ENCODE measurements at regions not wholly inside any gene's neighbourhood (a gene's known extent, or its start where the extent isn't known, plus 50 kb on each side); places are given as distances from the start of the nearest gene placed in this dataset.

DNA sequence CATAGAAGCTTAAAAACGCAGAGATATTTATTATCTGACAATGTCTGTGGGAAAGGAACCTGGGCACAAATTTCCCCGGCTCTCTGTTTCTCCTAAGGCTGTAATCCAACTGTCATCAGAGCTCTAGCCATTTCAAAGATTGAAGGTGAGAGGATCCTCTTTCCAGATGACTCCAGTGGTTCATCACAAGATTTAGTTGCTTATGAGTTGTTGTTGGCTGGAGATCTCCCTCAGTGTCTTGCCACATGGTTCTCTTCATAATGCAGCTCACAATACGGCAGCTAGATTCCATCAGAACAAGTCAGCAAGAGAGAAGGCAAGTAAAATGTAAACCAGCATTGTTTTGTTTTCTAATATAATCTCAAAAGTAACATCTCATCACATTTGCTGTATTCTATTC is 369.4 kb downstream of the GASK1B start:
- TF ChIP-seq, protein P1, sequence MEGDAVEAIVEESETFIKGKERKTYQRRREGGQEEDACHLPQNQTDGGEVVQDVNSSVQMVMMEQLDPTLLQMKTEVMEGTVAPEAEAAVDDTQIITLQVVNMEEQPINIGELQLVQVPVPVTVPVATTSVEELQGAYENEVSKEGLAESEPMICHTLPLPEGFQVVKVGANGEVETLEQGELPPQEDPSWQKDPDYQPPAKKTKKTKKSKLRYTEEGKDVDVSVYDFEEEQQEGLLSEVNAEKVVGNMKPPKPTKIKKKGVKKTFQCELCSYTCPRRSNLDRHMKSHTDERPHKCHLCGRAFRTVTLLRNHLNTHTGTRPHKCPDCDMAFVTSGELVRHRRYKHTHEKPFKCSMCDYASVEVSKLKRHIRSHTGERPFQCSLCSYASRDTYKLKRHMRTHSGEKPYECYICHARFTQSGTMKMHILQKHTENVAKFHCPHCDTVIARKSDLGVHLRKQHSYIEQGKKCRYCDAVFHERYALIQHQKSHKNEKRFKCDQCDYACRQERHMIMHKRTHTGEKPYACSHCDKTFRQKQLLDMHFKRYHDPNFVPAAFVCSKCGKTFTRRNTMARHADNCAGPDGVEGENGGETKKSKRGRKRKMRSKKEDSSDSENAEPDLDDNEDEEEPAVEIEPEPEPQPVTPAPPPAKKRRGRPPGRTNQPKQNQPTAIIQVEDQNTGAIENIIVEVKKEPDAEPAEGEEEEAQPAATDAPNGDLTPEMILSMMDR (IDR thresholded peaks at IDR 0.05 in 2 of 3, conservative IDR thresholded peaks at IDR 0.05 in 1 of 3; ENCODE audit: control insufficient read depth in 2 of 3, extremely low read depth in 1 of 3, insufficient read depth in 1 of 3, low read depth in 3 of 3, low read length in 3 of 3): no peak
- TF ChIP-seq ATF7 (IDR thresholded peaks at IDR 0.05; ENCODE audit: low read depth) (no peak), SIN3A (IDR thresholded peaks at IDR 0.05; ENCODE audit: low read depth, low read length) (no peak), EZH2 (IDR thresholded peaks at IDR 0.05; ENCODE audit: borderline replicate concordance, control insufficient read depth, low read depth, low read length) (no peak), NRF1 (conservative IDR thresholded peaks at IDR 0.05; ENCODE audit: low read depth, low read length) (no peak), ZSCAN29 (IDR thresholded peaks at IDR 0.05) (no peak), EGR1 (IDR thresholded peaks at IDR 0.05; ENCODE audit: borderline replicate concordance in 1 of 2, low read depth in 2 of 2, low read length in 2 of 2) (no peak), EED (IDR thresholded peaks at IDR 0.05; ENCODE audit: low read depth) (no peak), POLR2A (IDR thresholded peaks at IDR 0.05; ENCODE audit: low read depth, low read length) (no peak), YY1 (IDR thresholded peaks at IDR 0.05; ENCODE audit: low read depth, low read length) (no peak), SMC3 (IDR thresholded peaks at IDR 0.05; ENCODE audit: borderline replicate concordance, low read length) (no peak), RELA (IDR thresholded peaks at IDR 0.05; ENCODE audit: borderline replicate concordance, partially characterized antibody) (no peak), RFX5 (IDR thresholded peaks at IDR 0.05; ENCODE audit: low read depth, low read length) (no peak)
